Suprapubic skin (tissue), 3 donors: ENCODE measurements at regions not wholly inside any gene's neighbourhood (a gene's known extent, or its start where the extent isn't known, plus 50 kb on each side); places are given as distances from the start of the nearest gene placed in this dataset.

Experiments
- CTCF ChIP-seq, 2 donors: fragments of 200-600 bp in 1 of 2; fragments of 450-650 bp in 1 of 2; sonication (generic) in 1 of 2; IDR thresholded peaks; one replicate each; pipeline ENCODE4 v1.5.1; 2016 to 2019; ENCODE audit warnings: antibody characterized with exemption in 2 of 2, mild to moderate bottlenecking in 1 of 2, moderate library complexity in 1 of 2
- POLR2A ChIP-seq, 2 donors: fragments of 450-650 bp; IDR thresholded peaks; one replicate each; pipeline ENCODE4 v1.6.1; 2017; ENCODE audit warnings: antibody characterized with exemption in 2 of 2, mild to moderate bottlenecking in 2 of 2, moderate library complexity in 2 of 2

- TF ChIP-seq CTCF (IDR thresholded peaks at IDR 0.05) = no peak
- TF ChIP-seq POLR2A (IDR thresholded peaks at IDR 0.05) = no peak
These were observed 93.0 kb upstream of the C2CD4B start for GRCh38 chr15:62257996-62258521.
